Astrocyte (in vitro differentiated cells and primary cell): ENCODE measurements at regions not wholly inside any gene's neighbourhood (a gene's known extent, or its start where the extent isn't known, plus 50 kb on each side); places are given as distances from the start of the nearest gene placed in this dataset.

Experiments
- EZH2 ChIP-seq: IDR thresholded peaks from 2 replicates; pipeline ENCODE4 v1.6.1; 2012; ENCODE audit warnings: mild to moderate bottlenecking, low read length, inconsistent platforms; ENCODE audit not compliant: insufficient read depth
- TF ChIP-seq, protein P1 (sequence below): IDR thresholded peaks from 2 replicates; pipeline ENCODE4 v1.5.1; 2011; ENCODE audit warnings: low read depth, mild to moderate bottlenecking, inconsistent platforms, low read length, moderate library complexity; ENCODE audit not compliant: insufficient read depth

DNA sequence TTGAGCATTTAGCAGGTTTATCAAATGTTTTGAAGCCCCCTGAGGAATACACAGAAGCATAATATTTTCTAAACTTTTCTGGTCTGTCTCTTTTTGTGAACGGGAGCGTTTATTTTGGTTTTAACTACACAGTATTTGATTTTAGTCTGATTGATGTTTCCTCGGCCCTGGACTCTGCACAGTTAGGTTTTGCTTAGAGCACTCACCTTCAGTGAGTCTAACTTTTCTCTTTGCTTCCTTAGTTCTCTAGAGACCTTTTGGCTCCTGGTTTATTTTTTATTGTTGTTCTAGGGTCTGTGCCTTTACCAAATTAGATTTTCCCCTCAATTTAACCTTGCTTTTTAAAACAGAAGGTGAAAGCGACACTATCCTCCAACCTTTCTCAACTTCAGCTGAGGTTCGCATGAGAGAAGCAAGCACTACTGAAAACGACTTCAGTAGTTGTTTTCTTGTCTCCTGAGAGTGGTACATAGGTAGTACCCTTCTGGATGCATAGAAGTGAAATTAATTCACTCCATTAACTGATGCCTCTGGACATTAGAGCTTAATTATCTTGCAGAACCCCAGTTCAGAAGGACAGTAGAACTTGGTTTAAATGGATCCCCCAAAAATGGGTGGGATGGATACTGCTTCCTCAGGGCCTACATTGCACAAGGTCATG is 166.7 kb upstream of the ELL2 start:
- TF ChIP-seq, protein P1, sequence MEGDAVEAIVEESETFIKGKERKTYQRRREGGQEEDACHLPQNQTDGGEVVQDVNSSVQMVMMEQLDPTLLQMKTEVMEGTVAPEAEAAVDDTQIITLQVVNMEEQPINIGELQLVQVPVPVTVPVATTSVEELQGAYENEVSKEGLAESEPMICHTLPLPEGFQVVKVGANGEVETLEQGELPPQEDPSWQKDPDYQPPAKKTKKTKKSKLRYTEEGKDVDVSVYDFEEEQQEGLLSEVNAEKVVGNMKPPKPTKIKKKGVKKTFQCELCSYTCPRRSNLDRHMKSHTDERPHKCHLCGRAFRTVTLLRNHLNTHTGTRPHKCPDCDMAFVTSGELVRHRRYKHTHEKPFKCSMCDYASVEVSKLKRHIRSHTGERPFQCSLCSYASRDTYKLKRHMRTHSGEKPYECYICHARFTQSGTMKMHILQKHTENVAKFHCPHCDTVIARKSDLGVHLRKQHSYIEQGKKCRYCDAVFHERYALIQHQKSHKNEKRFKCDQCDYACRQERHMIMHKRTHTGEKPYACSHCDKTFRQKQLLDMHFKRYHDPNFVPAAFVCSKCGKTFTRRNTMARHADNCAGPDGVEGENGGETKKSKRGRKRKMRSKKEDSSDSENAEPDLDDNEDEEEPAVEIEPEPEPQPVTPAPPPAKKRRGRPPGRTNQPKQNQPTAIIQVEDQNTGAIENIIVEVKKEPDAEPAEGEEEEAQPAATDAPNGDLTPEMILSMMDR = no peak
- no peak for TF ChIP-seq EZH2
